PC-9 (cell line): ENCODE measurements at regions not wholly inside any gene's neighbourhood (a gene's known extent, or its start where the extent isn't known, plus 50 kb on each side); places are given as distances from the start of the nearest gene placed in this dataset.

Experiments
- BruUV-seq: library from RNA; stranded (reverse); fragments of 400-500 nt; replicated peaks from 2 replicates; lab custom pipeline; 2021; lab: Mats Ljungman, UMichigan
- CTCF ChIA-PET: fragments of 300-600 bp; sonication (Branson Sonifier 250); formaldehyde crosslinking; loops from one replicate; lab custom pipeline; 2022; ENCODE audit warnings: antibody characterized with exemption; lab: Charles Lee
- POLR2A ChIA-PET: fragments of 300-600 bp; sonication (Branson Sonifier 250); formaldehyde crosslinking; loops from one replicate; lab custom pipeline; 2022; ENCODE audit warnings: antibody characterized with exemption; ENCODE audit not compliant: unreplicated experiment; lab: Charles Lee
- DNase-seq, 2 experiments: peaks; one replicate each; pipeline versions ENCODE4 v3.0.0 to v3.0.0-alpha.2; 2015 to 2022; ENCODE audit warnings: mixed read lengths in 1 of 2
- H2AFZ ChIP-seq: fragments of 200-600 bp; sonication (generic); 2 replicates; pipeline ENCODE4 v1.8.1; 2017; ENCODE audit warnings: antibody characterized with exemption
- H3F3A ChIP-seq: fragments of 200-600 bp; sonication (generic); 2 replicates; pipeline ENCODE4 v1.8.1; 2017; ENCODE audit warnings: antibody characterized with exemption, mild to moderate bottlenecking, low read depth; ENCODE audit not compliant: insufficient read depth
- H3K27ac ChIP-seq: fragments of 200-600 bp; sonication (generic); 2 replicates; pipeline ENCODE4 v1.6.1; 2016; ENCODE audit warnings: mixed run types
- H3K27me3 ChIP-seq: fragments of 200-600 bp; sonication (generic); 2 replicates; pipeline ENCODE4 v1.6.1; 2016; ENCODE audit warnings: low read depth, mixed run types; ENCODE audit not compliant: insufficient read depth
- H3K36me3 ChIP-seq: fragments of 200-600 bp; sonication (generic); 2 replicates; pipeline ENCODE4 v1.6.1; 2016; ENCODE audit warnings: low read depth, mixed run types
- H3K4me1 ChIP-seq: fragments of 200-600 bp; sonication (generic); replicated peaks from 2 replicates; pipeline ENCODE4 v1.6.1; 2016; ENCODE audit warnings: mixed run types; ENCODE audit not compliant: insufficient read depth
- H3K4me2 ChIP-seq: fragments of 200-600 bp; sonication (generic); 2 replicates; pipeline ENCODE4 v1.6.1; 2017; ENCODE audit warnings: mixed run types
- H3K4me3 ChIP-seq: fragments of 200-600 bp; sonication (generic); 2 replicates; pipeline ENCODE4 v1.6.1; 2016; ENCODE audit warnings: mixed run types
- H3K79me2 ChIP-seq: fragments of 200-600 bp; sonication (generic); 2 replicates; pipeline ENCODE4 v1.6.1; 2017; ENCODE audit warnings: low read depth, mixed run types
- H3K9me2 ChIP-seq: fragments of 200-600 bp; sonication (generic); 2 replicates; pipeline ENCODE4 v1.8.1; 2017; ENCODE audit warnings: mild to moderate bottlenecking; ENCODE audit not compliant: insufficient read depth
- H3K9me3 ChIP-seq: fragments of 200-600 bp; sonication (generic); 2 replicates; pipeline ENCODE4 v1.8.1; 2016; ENCODE audit warnings: low read depth; ENCODE audit not compliant: insufficient read depth
- H4K20me1 ChIP-seq: fragments of 200-600 bp; sonication (generic); 2 replicates; pipeline ENCODE4 v1.8.1; 2017; ENCODE audit not compliant: insufficient read depth
- CTCF ChIP-seq: fragments of 200-600 bp; sonication (generic); conservative IDR thresholded peaks from 2 replicates; pipeline ENCODE4 v1.6.1; 2017; ENCODE audit warnings: mixed run types, antibody characterized with exemption, mild to moderate bottlenecking, moderate library complexity
- EZH2 ChIP-seq: fragments of 200-600 bp; sonication (generic); IDR thresholded peaks from 2 replicates; pipeline ENCODE4 v1.8.0; 2017; ENCODE audit warnings: antibody characterized with exemption, low read depth
- intact Hi-C: fragments of 100-400 bp; cut with micrococcal nuclease; formaldehyde crosslinking; loops from one replicate; pipeline ENCODE4 v1.10.0; 2022; ENCODE audit not compliant: unreplicated experiment

GRCh38 chr2:84251651-84252302, 207.3 kb downstream of the SUCLG1 start:
- no peak for DNase-seq
- no TSS peak for BruUV-seq
- no peak overlapping the region for H2AFZ ChIP-seq
- TF ChIP-seq CTCF (no peak), EZH2 (no peak)
- H3F3A ChIP-seq = no peaks in the 10 kb centered on the region
- no peaks in the 10 kb centered on the region; the same call in 1 of the 2 replicates for H4K20me1 ChIP-seq
- POLR2A ChIA-PET = no interaction called here
- no peaks in the 10 kb centered on the region for H3K79me2 ChIP-seq
- H3K4me2 ChIP-seq = no peak overlapping the region
- H3K27me3 ChIP-seq = no peaks in the 10 kb centered on the region
- no peaks in the 10 kb centered on the region for H3K9me3 ChIP-seq
- no peak overlapping the region for H3K4me3 ChIP-seq
- CTCF ChIA-PET = no interaction called here
- H3K36me3 ChIP-seq = no peaks in the 10 kb centered on the region
- H3K27ac ChIP-seq = no peak overlapping the region
- intact Hi-C loops = no loop called here
- no peaks in the 10 kb centered on the region for H3K9me2 ChIP-seq
- H3K4me1 ChIP-seq = no peaks in the 10 kb centered on the region

GRCh38 chr2:84249140-84249539, 209.9 kb downstream of the SUCLG1 start:
- no peak for DNase-seq
- ChIA-PET CTCF (no interaction called here), POLR2A (no interaction called here)
- Histone ChIP-seq H3K27ac (no peak overlapping the region), H3K9me2 (no peaks in the 10 kb centered on the region), H4K20me1 (no peaks in the 10 kb centered on the region; the same call in 1 of the 2 replicates), H3K36me3 (no peaks in the 10 kb centered on the region), H3F3A (no peaks in the 10 kb centered on the region), H3K79me2 (no peaks in the 10 kb centered on the region), H3K9me3 (no peaks in the 10 kb centered on the region), H2AFZ (no peak overlapping the region), H3K4me1 (no peaks in the 10 kb centered on the region), H3K27me3 (peaks cover 10% of the 10 kb centered on the region), H3K4me2 (no peak overlapping the region), H3K4me3 (no peak overlapping the region)
- no TSS peak for BruUV-seq
- intact Hi-C loops = no loop called here
- no peak for TF ChIP-seq CTCF
- TF ChIP-seq EZH2 = no peak

- POLR2A ChIA-PET = no interaction called here
- BruUV-seq = no TSS peak
Observed at GRCh38 chr2:84247532-84247931, 211.5 kb downstream of the SUCLG1 start.

More at GRCh38 chr2:84247532-84247931, 211.5 kb downstream of the SUCLG1 start:
- CTCF ChIA-PET = no interaction called here
- TF ChIP-seq CTCF (no peak), EZH2 (no peak)
- no peaks in the 10 kb centered on the region for H3K4me1 ChIP-seq
- H3K79me2 ChIP-seq = no peaks in the 10 kb centered on the region
- H3K9me2 ChIP-seq = no peaks in the 10 kb centered on the region
- no peak overlapping the region for H3K27ac ChIP-seq
- H3K4me2 ChIP-seq = no peak overlapping the region
- no peak overlapping the region for H2AFZ ChIP-seq
- H3K9me3 ChIP-seq = no peaks in the 10 kb centered on the region
- H3F3A ChIP-seq = no peaks in the 10 kb centered on the region
- intact Hi-C loops = no loop called here
- H3K36me3 ChIP-seq = no peaks in the 10 kb centered on the region
- H3K27me3 ChIP-seq = peaks cover 23% of the 10 kb centered on the region
- H4K20me1 ChIP-seq = no peaks in the 10 kb centered on the region; the same call in none of the 2 replicates
- H3K4me3 ChIP-seq = no peak overlapping the region
- peak in 1 of 2 experiments; percentile 40 for DNase-seq
